ENCODE measurements at regions not wholly inside any gene's neighbourhood (a gene's known extent, or its start where the extent isn't known, plus 50 kb on each side); places are given as distances from the start of the nearest gene placed in this dataset.

GRCh38 chr21:28177124-28177523 is 815.6 kb downstream of the LTN1 start (continued):
- TF ChIP-seq PHF8 (IDR thresholded peaks at IDR 0.05; ENCODE audit: borderline replicate concordance, low read length) = no peak

DNA sequence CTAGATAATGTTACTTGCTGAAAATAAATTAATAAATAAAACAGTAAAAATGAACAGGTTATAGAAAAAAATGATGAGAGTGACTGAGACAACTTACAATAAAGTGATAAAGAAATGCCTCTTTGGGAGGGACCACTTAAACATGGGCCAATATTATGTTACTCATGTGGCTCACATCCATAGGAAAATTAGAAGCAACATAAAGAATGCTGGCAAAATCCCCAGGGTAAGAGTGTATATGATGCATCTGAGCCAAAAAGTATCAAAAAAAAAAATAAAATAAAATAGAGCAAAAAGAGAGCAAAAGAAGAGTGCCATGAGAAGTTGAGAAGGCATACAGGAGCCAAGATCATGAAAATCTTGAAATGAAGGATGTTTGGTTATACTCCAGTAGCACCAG is 818.0 kb downstream of the LTN1 start:
- Histone ChIP-seq H3K4me1 (replicated peaks in 1 of 2; ENCODE audit: control insufficient read depth in 2 of 2, insufficient read depth in 2 of 2, low read length in 2 of 2) (no peaks in the 10 kb centered on the region), H3K9me3 (replicated peaks; ENCODE audit: control insufficient read depth, insufficient read depth, low read depth, low read length) (no peaks in the 10 kb centered on the region), H3K36me3 (ENCODE audit: control insufficient read depth, insufficient read depth, low read length) (no peaks in the 10 kb centered on the region), H3K27ac (ENCODE audit: extremely low read depth, low read depth, low read length) (no peak overlapping the region), H4K20me1 (replicated peaks; ENCODE audit: control insufficient read depth, insufficient read depth, low read length) (no peaks in the 10 kb centered on the region), H3K4me3 (no peak overlapping the region), H3K9ac (ENCODE audit: insufficient read depth in 1 of 2, low read depth in 2 of 2, low read length in 2 of 2) (no peak overlapping the region), H3K79me2 (ENCODE audit: control insufficient read depth, insufficient read depth, low read length) (no peaks in the 10 kb centered on the region), H2AFZ (ENCODE audit: low read depth, low read length) (no peak overlapping the region), H3K4me2 (ENCODE audit: insufficient read depth, low read length) (no peak overlapping the region), H3K9me1 (ENCODE audit: control insufficient read depth, insufficient read depth, low read length) (no peaks in the 10 kb centered on the region), H3K27me3 (ENCODE audit: control insufficient read depth in 2 of 2, insufficient read depth in 2 of 2, low read length in 2 of 2) (no peaks in the 10 kb centered on the region)
- no peak for ATAC-seq
- POLR2A ChIA-PET = no interaction called here
- intact Hi-C loops (cut with micrococcal nuclease) = no loop called here
- CTCF ChIA-PET (ENCODE audit: low intra/inter-chr PET ratio) = no interaction called here
- DNase-seq (ENCODE audit: extremely low read depth in 1 of 4, low spot score in 3 of 4) = no peak
- BruUV-seq (replicated peaks) = no TSS peak
- FAIRE-seq = no peak
- in situ Hi-C loops (cut with MboI) = no loop called here
- TF ChIP-seq RBBP5 (IDR thresholded peaks at IDR 0.05; ENCODE audit: borderline replicate concordance, insufficient read depth, low read length, poor library complexity, severe bottlenecking) = no peak
- TF ChIP-seq, protein P1, sequence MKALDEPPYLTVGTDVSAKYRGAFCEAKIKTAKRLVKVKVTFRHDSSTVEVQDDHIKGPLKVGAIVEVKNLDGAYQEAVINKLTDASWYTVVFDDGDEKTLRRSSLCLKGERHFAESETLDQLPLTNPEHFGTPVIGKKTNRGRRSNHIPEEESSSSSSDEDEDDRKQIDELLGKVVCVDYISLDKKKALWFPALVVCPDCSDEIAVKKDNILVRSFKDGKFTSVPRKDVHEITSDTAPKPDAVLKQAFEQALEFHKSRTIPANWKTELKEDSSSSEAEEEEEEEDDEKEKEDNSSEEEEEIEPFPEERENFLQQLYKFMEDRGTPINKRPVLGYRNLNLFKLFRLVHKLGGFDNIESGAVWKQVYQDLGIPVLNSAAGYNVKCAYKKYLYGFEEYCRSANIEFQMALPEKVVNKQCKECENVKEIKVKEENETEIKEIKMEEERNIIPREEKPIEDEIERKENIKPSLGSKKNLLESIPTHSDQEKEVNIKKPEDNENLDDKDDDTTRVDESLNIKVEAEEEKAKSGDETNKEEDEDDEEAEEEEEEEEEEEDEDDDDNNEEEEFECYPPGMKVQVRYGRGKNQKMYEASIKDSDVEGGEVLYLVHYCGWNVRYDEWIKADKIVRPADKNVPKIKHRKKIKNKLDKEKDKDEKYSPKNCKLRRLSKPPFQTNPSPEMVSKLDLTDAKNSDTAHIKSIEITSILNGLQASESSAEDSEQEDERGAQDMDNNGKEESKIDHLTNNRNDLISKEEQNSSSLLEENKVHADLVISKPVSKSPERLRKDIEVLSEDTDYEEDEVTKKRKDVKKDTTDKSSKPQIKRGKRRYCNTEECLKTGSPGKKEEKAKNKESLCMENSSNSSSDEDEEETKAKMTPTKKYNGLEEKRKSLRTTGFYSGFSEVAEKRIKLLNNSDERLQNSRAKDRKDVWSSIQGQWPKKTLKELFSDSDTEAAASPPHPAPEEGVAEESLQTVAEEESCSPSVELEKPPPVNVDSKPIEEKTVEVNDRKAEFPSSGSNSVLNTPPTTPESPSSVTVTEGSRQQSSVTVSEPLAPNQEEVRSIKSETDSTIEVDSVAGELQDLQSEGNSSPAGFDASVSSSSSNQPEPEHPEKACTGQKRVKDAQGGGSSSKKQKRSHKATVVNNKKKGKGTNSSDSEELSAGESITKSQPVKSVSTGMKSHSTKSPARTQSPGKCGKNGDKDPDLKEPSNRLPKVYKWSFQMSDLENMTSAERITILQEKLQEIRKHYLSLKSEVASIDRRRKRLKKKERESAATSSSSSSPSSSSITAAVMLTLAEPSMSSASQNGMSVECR (CRISPR knock-in tag; IDR thresholded peaks at IDR 0.05) = no peak
- TF ChIP-seq SIN3A (IDR thresholded peaks at IDR 0.05; ENCODE audit: borderline replicate concordance in 2 of 2, control insufficient read depth in 1 of 2, low read depth in 2 of 2, low read length in 2 of 2) = no peak
- TF ChIP-seq, protein P2, sequence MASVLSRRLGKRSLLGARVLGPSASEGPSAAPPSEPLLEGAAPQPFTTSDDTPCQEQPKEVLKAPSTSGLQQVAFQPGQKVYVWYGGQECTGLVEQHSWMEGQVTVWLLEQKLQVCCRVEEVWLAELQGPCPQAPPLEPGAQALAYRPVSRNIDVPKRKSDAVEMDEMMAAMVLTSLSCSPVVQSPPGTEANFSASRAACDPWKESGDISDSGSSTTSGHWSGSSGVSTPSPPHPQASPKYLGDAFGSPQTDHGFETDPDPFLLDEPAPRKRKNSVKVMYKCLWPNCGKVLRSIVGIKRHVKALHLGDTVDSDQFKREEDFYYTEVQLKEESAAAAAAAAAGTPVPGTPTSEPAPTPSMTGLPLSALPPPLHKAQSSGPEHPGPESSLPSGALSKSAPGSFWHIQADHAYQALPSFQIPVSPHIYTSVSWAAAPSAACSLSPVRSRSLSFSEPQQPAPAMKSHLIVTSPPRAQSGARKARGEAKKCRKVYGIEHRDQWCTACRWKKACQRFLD (CRISPR knock-in tag; IDR thresholded peaks at IDR 0.05) = no peak
- TF ChIP-seq C11orf30 (IDR thresholded peaks at IDR 0.05; ENCODE audit: low read depth) = no peak
- no peak for TF ChIP-seq CTBP1 (IDR thresholded peaks at IDR 0.05; ENCODE audit: borderline replicate concordance)
